Endothelial cell of umbilical vein (primary cell): ENCODE measurements at regions not wholly inside any gene's neighbourhood (a gene's known extent, or its start where the extent isn't known, plus 50 kb on each side); places are given as distances from the start of the nearest gene placed in this dataset.

Experiments used
- BruUV-seq: library from RNA; stranded (reverse); fragments of 400-500 nt; replicated peaks from 2 replicates; lab custom pipeline; 2021; lab: Mats Ljungman, UMichigan
- CTCF ChIA-PET: fragments of 300-600, 350-600 bp; sonication (Branson Sonifier 250); formaldehyde crosslinking; loops from one replicate; lab custom pipeline; 2021; ENCODE audit warnings: antibody characterized with exemption, inconsistent platforms; lab: Charles Lee
- POLR2A ChIA-PET: fragments of 300-600, 350-600 bp; sonication (Branson Sonifier 250); formaldehyde crosslinking; loops from one replicate; lab custom pipeline; 2021; ENCODE audit warnings: antibody characterized with exemption, inconsistent platforms; lab: Charles Lee
- DNase-seq: peaks from one replicate; pipeline ENCODE4 v3.0.0-alpha.2; 2011; ENCODE audit warnings: low read depth, low spot score
- FAIRE-seq: peaks from 2 replicates; lab custom pipeline; 2011; peaks lifted over from hg19 to GRCh38; lab: Jason Lieb, UNC
- H2AFZ ChIP-seq: 2 replicates; pipeline ENCODE4 v1.6.0; 2012; ENCODE audit warnings: low read depth, low read length, control low read depth, inconsistent platforms
- H3K27ac ChIP-seq: 2 replicates; pipeline ENCODE4 v1.5.1; 2011; ENCODE audit warnings: low read depth, mild to moderate bottlenecking, control low read depth, low read length, moderate library complexity; ENCODE audit not compliant: insufficient read depth
- H3K27me3 ChIP-seq, 2 experiments: 2 replicates each; pipeline versions ENCODE4 v1.6.0 to v1.6.1; 2011; ENCODE audit warnings: low read length in 2 of 2, mixed read lengths in 1 of 2; ENCODE audit not compliant: control insufficient read depth in 2 of 2, insufficient read depth in 2 of 2
- H3K36me3 ChIP-seq, 2 experiments: 2 replicates in 1 of 2; 3 replicates in 1 of 2; pipeline ENCODE4 v1.5.1; 2011; ENCODE audit warnings: low read length in 2 of 2, mild to moderate bottlenecking in 1 of 2, moderate library complexity in 1 of 2; ENCODE audit not compliant: control insufficient read depth in 2 of 2, insufficient read depth in 2 of 2; ENCODE audit errors: extremely low read depth in 1 of 2
- H3K4me1 ChIP-seq: 3 replicates; pipeline ENCODE4 v1.5.1; 2011; ENCODE audit warnings: mild to moderate bottlenecking, low read length; ENCODE audit not compliant: control insufficient read depth, insufficient read depth; ENCODE audit errors: extremely low read depth
- H3K4me2 ChIP-seq: 2 replicates; pipeline ENCODE4 v1.6.1; 2011; ENCODE audit warnings: low read length, control low read depth, mixed read lengths; ENCODE audit not compliant: insufficient read depth
- H3K4me3 ChIP-seq, 3 experiments: fragments of 200-600 bp in 1 of 3; sonication (generic), shearing (Covaris generic) in 1 of 3; replicated peaks in 1 of 3; 2 replicates each; pipeline ENCODE4 v1.5.1; 2011 to 2016; ENCODE audit warnings: control low read depth in 3 of 3, low read length in 3 of 3, mild to moderate bottlenecking in 2 of 3, inconsistent platforms in 1 of 3, low read depth in 1 of 3, moderate library complexity in 1 of 3; ENCODE audit not compliant: insufficient read depth in 1 of 3
- H3K79me2 ChIP-seq: 2 replicates; pipeline ENCODE4 v1.6.0; 2012; ENCODE audit warnings: low read length, inconsistent platforms; ENCODE audit not compliant: control insufficient read depth, insufficient read depth
- H3K9ac ChIP-seq: replicated peaks from 2 replicates; pipeline ENCODE3; 2011; ENCODE audit warnings: low read length, control low read depth; ENCODE audit not compliant: insufficient read depth; ENCODE audit errors: extremely low read depth
- H3K9me1 ChIP-seq: replicated peaks from 3 replicates; pipeline ENCODE4 v1.6.0; 2011; ENCODE audit warnings: mild to moderate bottlenecking, low read length; ENCODE audit not compliant: control insufficient read depth, insufficient read depth; ENCODE audit errors: extremely low read depth
- H3K9me3 ChIP-seq: replicated peaks from 2 replicates; pipeline ENCODE4 v1.5.1; 2012; ENCODE audit warnings: low read length, inconsistent platforms; ENCODE audit not compliant: control insufficient read depth, insufficient read depth
- H4K20me1 ChIP-seq: replicated peaks from 2 replicates; pipeline ENCODE3; 2011; ENCODE audit warnings: mild to moderate bottlenecking, low read length; ENCODE audit not compliant: control insufficient read depth, insufficient read depth; ENCODE audit errors: extremely low read depth
- EZH2 ChIP-seq: IDR thresholded peaks from 2 replicates; pipeline ENCODE4 v1.6.1; 2012; ENCODE audit warnings: borderline replicate concordance, low read depth, mild to moderate bottlenecking, moderate library complexity, low read length, inconsistent platforms; ENCODE audit not compliant: severe bottlenecking
- GATA2 ChIP-seq: IDR thresholded peaks from 2 replicates; pipeline ENCODE4 v1.7.0; 2011; ENCODE audit warnings: low read depth, mild to moderate bottlenecking, moderate library complexity, mixed read lengths, low read length; ENCODE audit not compliant: insufficient read length, insufficient read depth
- JUN ChIP-seq: IDR thresholded peaks from 2 replicates; pipeline ENCODE4 v1.6.1; 2011; ENCODE audit warnings: borderline replicate concordance, low read depth; ENCODE audit not compliant: insufficient read length, insufficient read depth
- MAX ChIP-seq: IDR thresholded peaks from 2 replicates; pipeline ENCODE4 v1.6.1; 2011; ENCODE audit not compliant: insufficient read depth, insufficient read length
- MYC ChIP-seq: IDR thresholded peaks from one replicate; pipeline ENCODE4 v1.6.1; 2011; ENCODE audit warnings: mild to moderate bottlenecking, low read depth, low read length
- POLR2A ChIP-seq: IDR thresholded peaks from 2 replicates; pipeline ENCODE4 v1.6.1; 2012; ENCODE audit warnings: low read depth, mild to moderate bottlenecking, control low read depth, low read length
- POLR2AphosphoS5 ChIP-seq: IDR thresholded peaks from 2 replicates; pipeline ENCODE4 v1.6.1; 2012; ENCODE audit warnings: low read depth, mild to moderate bottlenecking, control low read depth, low read length, moderate library complexity; ENCODE audit not compliant: insufficient read depth
- dilution Hi-C: fragments of 300-500 bp; cut with MboI; formaldehyde crosslinking; loops from one replicate; pipeline ENCODE4 v1.15.0; 2019; ENCODE audit warnings: low sequenced_read_pairs; ENCODE audit not compliant: extremely low pct_ligation_motif_present
- intact Hi-C: fragments of 100-400 bp; cut with micrococcal nuclease; formaldehyde crosslinking; loops from one replicate; pipeline ENCODE4 v1.10.0; 2022
- TF ChIP-seq, protein P1 (sequence below), 2 donors: IDR thresholded peaks; 1 replicate in 1 of 2; 2 replicates in 1 of 2; pipeline ENCODE4 v1.5.1; 2011; ENCODE audit warnings: low read length in 2 of 2, mild to moderate bottlenecking in 2 of 2, moderate library complexity in 2 of 2, control low read depth in 1 of 2, inconsistent platforms in 1 of 2, low read depth in 1 of 2; ENCODE audit not compliant: insufficient read depth in 1 of 2; ENCODE audit errors: extremely low read depth in 1 of 2

DNA sequence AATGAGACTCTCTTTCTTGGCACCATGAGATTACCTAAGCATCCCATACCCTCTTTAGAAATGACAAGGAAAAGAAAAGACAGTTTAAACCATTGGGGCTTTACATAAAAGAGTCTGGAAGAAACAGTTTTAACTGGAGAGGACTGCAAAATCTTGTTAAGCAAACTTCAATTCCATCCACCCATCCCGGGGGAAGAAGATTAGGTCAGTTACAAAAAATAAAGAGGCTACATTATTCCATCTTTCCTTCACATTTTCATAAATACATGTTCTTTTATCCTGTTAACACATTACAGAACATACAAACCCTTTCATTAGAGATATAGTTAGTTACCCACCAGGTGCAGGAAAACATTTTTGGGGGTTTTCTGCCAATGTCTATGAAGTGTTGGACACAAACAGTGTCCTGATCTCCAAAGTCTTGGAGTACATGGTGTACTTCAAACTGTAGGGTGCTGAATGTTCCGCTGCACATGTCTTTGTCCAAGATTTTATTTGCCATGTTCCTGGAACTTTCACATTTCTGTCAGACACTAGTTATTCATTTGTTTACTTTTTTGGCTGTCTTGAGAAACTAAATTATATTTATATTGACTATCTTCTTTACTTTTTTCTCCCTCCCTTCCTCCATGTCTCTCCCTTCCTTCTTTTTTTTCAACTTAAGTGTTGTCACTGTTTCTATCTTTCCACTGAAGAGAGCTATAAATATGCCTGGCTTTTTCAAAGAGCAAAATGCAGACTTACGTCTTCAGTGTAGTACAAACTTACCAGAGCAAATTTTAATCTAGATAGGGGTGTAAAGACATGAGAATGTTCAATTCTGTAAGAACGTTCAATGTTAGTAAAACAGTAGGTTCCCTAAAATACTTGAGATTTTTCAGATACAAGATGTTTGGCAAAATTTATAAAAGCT is 410.9 kb upstream of the PRR16 start:
- Histone ChIP-seq H3K36me3 (no peaks in the 10 kb centered on the region), H3K27ac (no peak overlapping the region), H3K4me2 (no peak overlapping the region), H3K27me3 (no peaks in the 10 kb centered on the region), H2AFZ (no peak overlapping the region), H3K4me1 (no peaks in the 10 kb centered on the region), H3K4me3 (no peak overlapping the region), H3K79me2 (no peaks in the 10 kb centered on the region), H3K9me1 (no peaks in the 10 kb centered on the region), H3K9ac (no peak overlapping the region), H3K9me3 (no peaks in the 10 kb centered on the region), H4K20me1 (no peaks in the 10 kb centered on the region)
- TF ChIP-seq GATA2 (no peak), POLR2A (no peak), EZH2 (no peak), MAX (no peak)
- ChIA-PET POLR2A (interaction anchor here (0.6 kb wide), 1 partner anchor 37 kb away, joined by 3 read pairs; no protein-coding TSS in a partner anchor), CTCF (interaction anchor here (0.6 to 1.7 kb wide), 5 partner anchors 10 to 580 kb away, joined by 3 to 7 read pairs (median 3); no protein-coding TSS in a partner anchor)
- intact Hi-C loops: no loop called here
- no TSS peak for BruUV-seq
- no peak for FAIRE-seq
- dilution Hi-C loops: no loop called here
- DNase-seq: no peak

DNA sequence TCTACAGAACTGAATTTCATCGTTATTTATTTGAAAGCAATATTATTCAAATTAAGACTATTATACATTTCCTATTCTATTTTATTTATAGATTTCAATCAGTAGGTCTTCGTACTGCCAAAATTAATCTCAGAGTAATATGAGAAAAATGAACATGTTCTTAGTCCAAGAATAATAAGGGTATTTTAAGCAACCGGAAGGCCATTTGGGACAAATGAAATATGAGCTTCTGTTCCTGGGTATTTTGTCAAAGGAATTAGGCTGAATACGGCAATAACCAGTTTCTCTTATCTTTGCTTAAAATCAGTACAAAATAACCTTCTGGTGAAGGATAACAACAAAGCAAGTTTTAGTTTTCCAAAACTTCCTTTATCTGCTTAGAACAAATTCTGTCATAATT is 410.3 kb upstream of the PRR16 start:
- Histone ChIP-seq H3K27ac (no peak overlapping the region), H4K20me1 (no peaks in the 10 kb centered on the region), H2AFZ (no peak overlapping the region), H3K4me3 (no peak overlapping the region), H3K4me2 (no peak overlapping the region), H3K27me3 (no peaks in the 10 kb centered on the region), H3K9me1 (no peaks in the 10 kb centered on the region), H3K9me3 (no peaks in the 10 kb centered on the region), H3K36me3 (no peaks in the 10 kb centered on the region), H3K79me2 (no peaks in the 10 kb centered on the region), H3K9ac (no peak overlapping the region), H3K4me1 (no peaks in the 10 kb centered on the region)
- intact Hi-C loops: no loop called here
- TF ChIP-seq, protein P1, sequence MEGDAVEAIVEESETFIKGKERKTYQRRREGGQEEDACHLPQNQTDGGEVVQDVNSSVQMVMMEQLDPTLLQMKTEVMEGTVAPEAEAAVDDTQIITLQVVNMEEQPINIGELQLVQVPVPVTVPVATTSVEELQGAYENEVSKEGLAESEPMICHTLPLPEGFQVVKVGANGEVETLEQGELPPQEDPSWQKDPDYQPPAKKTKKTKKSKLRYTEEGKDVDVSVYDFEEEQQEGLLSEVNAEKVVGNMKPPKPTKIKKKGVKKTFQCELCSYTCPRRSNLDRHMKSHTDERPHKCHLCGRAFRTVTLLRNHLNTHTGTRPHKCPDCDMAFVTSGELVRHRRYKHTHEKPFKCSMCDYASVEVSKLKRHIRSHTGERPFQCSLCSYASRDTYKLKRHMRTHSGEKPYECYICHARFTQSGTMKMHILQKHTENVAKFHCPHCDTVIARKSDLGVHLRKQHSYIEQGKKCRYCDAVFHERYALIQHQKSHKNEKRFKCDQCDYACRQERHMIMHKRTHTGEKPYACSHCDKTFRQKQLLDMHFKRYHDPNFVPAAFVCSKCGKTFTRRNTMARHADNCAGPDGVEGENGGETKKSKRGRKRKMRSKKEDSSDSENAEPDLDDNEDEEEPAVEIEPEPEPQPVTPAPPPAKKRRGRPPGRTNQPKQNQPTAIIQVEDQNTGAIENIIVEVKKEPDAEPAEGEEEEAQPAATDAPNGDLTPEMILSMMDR (IDR thresholded peaks at IDR 0.05; ENCODE audit: extremely low read depth in 1 of 2, insufficient read depth in 1 of 2, low read depth in 1 of 2, low read length in 2 of 2): no peak
- TF ChIP-seq POLR2A (no peak), JUN (no peak), POLR2AphosphoS5 (no peak), MYC (no peak)
- ChIA-PET POLR2A (interaction anchor here (0.6 kb wide), 1 partner anchor 37 kb away, joined by 3 read pairs; no protein-coding TSS in a partner anchor), CTCF (interaction anchor here (0.8 to 1.7 kb wide), 4 partner anchors 9 to 405 kb away, joined by 3 to 7 read pairs (median 4); no protein-coding TSS in a partner anchor)
- DNase-seq (no peak), FAIRE-seq (no peak)
- no TSS peak for BruUV-seq
- dilution Hi-C loops: no loop called here
